NCI-H524 treated with DMSO at 0.1 percent for 48 hours (cell line): ENCODE measurements at regions not wholly inside any gene's neighbourhood (a gene's known extent, or its start where the extent isn't known, plus 50 kb on each side); places are given as distances from the start of the nearest gene placed in this dataset.
"Not testable (repeated sequence)": the region's sequence is repeated elsewhere in the genome, so short reads cannot be mapped to it uniquely, and the experiment has no call there.

ENCODE experiments used
- DNase-seq: peaks from one replicate; lab custom pipeline; 2025; lab: John Stamatoyannopoulos, UW

GRCh38 chr5:105905392-105905791 lies 1765.3 kb downstream of the EFNA5 start:
- DNase-seq: no peak

- no peak for DNase-seq
These were observed 1767.7 kb downstream of the EFNA5 start for GRCh38 chr5:105903069-105903468.

DNA sequence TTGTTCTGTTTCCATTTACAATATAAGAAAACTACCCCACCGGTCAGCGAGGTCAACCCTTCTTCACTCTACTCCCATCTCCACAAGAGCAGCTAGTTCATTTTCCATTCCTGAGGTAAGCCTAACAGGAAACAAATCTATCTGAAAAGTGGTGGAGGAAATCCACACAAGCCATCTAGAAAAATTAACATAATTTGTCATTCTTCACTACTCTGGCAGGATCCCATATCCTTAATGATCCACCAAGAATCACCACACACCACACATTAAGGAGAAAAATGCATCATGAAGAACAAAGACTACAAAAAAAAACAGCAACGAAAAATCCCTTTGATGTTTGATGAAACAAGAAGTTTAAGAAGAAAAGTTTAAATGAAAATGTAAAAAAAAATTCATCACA lies 1771.0 kb downstream of the EFNA5 start:
- DNase-seq: no peak

DNA sequence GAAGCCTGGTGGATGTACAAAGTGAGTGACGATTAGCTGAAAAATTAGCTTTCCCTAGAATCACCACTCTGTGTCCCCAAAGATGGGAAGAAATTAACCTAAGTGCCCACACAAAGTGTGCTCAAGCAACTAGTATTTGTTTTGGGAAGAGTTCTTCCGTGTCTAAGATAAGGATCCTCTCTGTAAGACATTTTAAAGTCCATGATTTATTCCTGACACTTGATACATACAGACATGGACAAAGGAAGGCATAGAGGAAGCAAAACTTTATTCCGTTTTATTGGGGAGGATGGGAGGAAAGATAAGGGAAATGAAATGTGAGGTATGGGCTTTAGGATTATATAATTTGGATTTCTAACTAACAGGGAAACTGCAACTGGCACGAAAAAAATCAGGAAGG lies 1772.6 kb downstream of the EFNA5 start:
- no peak for DNase-seq

DNA sequence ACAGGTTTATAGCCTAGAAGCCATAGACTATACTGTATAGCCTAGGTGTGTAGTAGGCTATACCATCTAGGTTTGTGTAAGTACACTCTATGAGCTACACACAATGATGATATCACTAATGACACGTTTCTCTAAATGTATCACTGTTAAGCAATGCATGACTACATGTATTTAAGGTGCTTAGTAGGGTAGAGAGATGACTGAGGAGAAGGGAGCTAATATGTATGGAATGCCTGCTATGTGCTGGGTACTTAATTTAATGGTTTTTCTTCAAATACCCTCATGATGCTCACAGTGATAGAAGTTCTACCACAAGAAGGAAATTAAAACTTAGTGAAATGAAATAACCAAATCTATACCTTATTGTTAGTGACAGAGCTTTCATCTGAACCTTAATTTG lies 1785.5 kb downstream of the EFNA5 start:
- no peak for DNase-seq

GRCh38 chr5:105882956-105883481 lies 1787.7 kb downstream of the EFNA5 start:
- no peak for DNase-seq

- no peak for DNase-seq
These were observed 1792.3 kb downstream of the EFNA5 start for GRCh38 chr5:105878402-105878801.

GRCh38 chr5:105877592-105877991 lies 1793.1 kb downstream of the EFNA5 start:
- DNase-seq: no peak

GRCh38 chr5:105874316-105874715 lies 1796.4 kb downstream of the EFNA5 start:
- no peak for DNase-seq

- no peak for DNase-seq
These were observed 1798.0 kb downstream of the EFNA5 start for GRCh38 chr5:105872569-105873270.

DNA sequence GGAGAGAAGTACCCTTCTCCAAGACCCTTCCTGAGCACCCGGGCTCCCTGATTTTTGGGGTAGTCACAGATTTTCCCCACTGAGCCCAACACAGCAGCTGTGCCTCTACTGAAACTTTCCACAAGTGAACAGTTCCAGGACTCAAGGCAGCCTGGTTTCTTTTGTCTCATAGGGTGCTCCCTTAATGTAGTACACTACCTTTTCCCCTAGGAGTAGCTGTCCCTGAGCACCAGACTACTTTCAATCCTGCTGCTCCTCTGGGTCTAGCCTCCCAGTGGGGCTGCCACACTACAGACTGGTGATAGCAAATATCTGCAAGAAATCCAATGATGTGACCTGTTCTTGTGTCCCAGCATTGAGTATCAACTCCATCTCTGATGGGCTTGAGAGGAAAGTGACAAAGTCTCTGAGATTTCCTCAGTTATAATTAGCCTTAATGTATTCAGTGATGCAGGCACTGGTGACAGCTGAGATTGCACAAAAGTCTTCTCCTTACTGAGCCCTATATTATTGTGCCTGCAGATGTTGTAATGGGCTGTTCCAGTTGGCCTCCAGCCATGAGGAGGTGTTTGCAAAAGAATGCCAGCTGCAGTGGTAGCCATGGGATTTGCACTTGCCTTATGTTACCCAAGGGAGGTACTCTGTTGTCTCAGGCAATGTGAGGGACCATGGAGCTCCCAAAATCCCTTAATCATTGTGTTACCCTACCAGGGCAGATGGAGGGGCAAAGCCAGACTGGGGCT lies 1802.5 kb downstream of the EFNA5 start:
- DNase-seq: no peak

DNA sequence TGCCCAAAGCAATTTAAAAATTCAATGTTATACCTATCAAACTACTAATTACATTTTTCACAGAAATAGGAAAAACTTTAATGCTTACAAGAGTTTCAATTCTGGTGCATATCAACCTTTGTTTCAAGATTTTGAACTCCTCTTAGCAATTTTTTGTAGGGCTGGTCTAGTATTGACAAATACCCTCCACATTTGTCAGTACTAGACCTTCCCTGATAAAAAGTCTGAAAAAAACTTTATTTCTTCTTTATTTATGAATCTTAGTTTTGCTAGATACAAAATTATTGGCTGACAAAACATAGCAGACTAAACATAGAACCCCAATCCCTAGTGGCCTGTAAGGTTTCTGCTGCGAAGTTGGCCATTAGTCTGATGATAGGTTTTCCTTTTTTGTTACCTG lies 1804.9 kb downstream of the EFNA5 start:
- no peak for DNase-seq

- not testable (repeated sequence) for DNase-seq
These were observed 1811.4 kb downstream of the EFNA5 start for GRCh38 chr5:105859350-105859749.

DNA sequence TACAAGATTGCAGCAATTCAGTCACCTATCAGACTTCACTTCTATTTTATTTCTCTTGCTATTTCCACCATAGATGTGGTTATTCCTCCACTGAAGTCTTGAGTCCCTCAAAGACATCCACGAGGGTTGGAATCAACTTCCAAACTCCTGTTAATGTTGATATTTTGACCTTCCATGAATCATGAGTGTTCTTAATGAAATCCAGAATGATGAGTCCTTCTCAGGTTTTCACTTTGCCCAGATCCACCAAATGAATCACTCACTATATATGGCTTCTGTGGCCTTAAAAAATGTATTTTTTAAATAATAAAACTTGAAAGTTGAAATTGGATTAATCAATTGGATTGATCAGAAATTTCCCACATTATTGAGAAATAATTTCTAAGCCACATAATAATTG lies 1821.0 kb downstream of the EFNA5 start:
- DNase-seq: no peak

DNA sequence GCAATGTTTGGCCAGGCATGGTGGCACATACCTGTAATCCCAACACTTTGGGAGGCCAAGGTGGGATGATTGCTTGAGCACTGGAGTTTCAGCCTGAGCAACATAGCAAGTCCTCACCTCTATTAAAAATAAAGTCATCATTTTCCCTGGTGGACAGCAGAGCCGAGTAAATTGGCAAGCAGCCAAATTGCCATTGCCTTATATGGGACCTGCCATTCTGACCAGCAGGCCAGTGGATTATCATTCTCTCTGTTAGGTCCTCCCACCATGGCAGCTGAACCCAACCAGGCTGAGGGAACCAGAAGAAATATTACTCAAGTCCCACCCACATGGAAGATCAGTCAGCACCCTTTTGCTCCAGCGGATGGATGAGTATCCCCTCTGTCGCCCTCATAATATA lies 1829.9 kb downstream of the EFNA5 start:
- DNase-seq: no peak

DNA sequence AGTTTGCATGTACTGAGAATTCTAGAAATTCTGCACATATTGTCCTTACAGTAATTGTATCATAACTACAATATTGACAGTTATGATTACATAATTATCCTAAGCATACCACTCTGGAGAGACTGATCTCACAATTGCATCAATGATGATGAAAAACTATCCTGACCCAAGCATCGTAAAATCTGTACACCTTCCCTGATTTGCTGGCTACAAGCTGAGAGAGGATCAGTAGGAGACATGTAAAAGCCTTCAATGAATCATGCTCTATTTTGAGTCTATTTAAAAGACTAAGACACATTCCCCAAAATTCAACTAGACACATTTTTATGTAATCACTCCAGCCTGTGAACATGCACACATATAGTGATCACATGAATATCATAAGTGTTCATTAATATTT lies 1833.8 kb downstream of the EFNA5 start:
- DNase-seq: no peak

DNA sequence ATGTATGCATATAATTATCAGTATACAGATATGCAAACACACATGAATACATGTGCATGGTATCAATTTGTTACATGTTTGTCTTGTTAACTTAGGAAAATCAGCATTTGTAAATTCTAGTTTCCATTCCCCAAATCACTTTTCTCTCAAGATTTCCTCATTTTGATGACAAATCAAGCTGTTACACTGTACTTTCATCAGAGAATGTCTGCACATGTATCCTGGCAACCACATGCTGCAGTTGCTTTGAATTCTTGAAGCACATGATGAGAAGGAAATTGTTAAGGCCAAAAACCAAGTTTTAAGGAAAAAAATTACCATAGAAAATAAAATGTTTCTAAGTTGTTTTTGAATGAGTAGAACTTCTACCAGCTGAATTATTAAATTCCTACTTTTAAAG lies 1834.5 kb downstream of the EFNA5 start:
- no peak for DNase-seq

DNA sequence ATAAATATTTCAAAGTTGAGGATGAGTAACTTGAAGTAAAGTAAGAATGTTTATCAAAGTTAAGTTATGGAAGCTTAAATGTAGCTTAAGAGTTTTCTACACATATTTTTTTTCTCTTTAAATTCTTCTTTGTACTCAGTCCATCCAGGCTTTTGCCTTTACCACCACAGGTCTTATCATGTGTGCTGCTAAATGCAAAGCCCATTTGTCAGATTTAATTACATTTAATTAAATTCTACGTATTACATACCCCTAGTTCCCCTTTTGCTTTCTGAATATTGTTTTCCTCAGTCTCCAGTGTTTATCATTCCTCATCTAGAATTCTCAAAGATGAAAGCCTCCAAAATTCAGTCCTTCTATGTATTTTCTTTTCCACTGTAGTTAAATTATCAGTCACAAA lies 1841.9 kb downstream of the EFNA5 start:
- DNase-seq: no peak

- DNase-seq: no peak
These were observed 1848.9 kb downstream of the EFNA5 start for GRCh38 chr5:105821800-105822199.

GRCh38 chr5:105817914-105818313 lies 1852.8 kb downstream of the EFNA5 start:
- DNase-seq: no peak

DNA sequence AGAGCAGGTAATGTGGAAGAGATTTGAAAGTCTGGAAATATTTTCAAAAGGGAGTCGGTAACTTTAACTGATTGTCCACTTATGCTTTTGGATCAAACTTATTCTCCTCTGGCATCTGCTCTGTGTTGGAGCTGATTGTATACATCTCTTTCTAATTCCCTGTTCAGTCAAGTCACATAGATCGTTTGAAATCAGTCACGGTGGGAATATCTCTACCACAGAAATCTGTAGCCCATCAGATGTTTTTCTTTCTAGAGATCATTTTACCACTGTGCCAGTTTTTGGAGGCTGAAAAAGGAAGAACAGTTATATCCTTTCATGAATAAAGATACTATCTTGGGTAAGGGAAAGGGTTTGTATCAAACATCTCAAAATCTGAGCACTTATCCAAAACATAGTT lies 1853.3 kb downstream of the EFNA5 start:
- no peak for DNase-seq

DNA sequence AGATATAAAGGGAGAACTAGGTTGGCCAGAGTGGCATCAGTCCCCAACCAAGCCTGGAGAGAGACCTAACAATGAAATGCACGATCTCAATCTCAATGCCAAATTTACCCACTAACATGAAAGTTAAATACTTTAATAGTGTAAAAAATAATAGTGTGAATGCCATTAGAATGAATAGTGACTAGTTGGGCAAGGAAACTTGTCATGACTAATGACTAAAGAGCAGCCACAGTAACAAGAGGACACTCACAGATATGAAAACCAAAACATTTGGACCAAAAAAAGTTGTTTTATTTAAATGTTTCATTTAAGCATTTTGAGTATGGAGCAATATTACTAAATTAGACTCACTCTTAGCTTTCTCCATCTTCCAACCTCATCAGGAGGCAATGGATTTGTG lies 1853.8 kb downstream of the EFNA5 start:
- DNase-seq: no peak

DNA sequence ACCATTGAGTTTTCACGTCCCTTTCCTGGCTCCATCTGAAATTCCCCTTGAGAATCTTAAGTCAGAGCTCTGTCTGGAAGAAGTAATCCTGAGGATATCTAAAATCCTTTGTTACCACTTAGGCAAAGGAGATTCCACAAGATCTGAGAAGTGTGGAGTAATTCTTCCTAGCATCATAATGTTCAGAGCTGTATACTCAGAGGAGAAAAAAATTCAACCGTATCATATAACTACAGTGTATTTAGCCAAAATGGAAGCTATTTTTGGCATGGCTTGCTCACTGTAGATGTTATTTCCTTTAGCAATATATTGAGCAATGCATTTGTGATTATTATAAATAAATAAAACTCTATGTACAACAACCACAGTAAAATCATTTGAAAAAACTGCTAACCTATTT lies 1858.4 kb downstream of the EFNA5 start:
- no peak for DNase-seq

DNA sequence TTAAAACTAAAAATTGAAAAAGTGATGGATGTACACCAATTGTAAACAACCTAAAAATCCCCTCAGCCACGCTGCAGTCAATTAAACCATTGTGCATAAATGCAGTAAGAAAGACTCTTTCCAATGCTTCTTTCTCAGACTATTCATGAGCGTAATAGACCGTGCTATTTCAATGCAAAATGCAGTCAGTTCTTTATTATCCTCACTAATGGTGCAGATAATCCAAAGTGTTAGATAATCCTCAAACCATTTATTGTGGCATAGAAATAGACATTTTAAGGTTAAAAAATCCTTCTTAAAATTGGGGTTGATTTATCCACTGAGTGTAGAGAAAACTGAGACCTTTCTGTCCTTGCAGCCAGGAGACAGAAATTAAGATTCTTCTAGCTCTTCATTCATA lies 1862.8 kb downstream of the EFNA5 start:
- no peak for DNase-seq
